ENCODE measurements at regions not wholly inside any gene's neighbourhood (a gene's known extent, or its start where the extent isn't known, plus 50 kb on each side); places are given as distances from the start of the nearest gene placed in this dataset.

DNA sequence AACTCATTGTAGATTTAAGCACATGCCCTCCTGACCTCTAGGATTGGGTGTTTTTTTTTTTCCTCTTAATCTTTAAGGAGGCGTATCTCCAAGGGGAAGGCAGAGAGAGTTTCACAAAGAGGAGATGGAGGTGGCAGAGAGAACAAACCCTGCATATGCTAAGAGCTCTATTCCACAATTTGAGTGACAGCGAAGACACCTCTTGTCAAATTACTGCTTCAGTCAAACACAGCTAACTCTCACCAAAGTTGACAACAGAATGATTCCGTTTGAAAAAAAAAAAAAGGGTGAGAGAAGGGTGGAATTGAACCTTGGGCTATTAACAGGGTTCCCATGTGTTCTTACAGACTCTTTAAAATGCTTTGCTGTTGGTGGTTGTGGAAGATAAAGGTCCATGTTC lies 112.6 kb downstream of the NXPE2 start:
- CTCF ChIA-PET: interaction anchor here (1.1 kb wide), 1 partner anchor 17 kb away, joined by 4 read pairs; no protein-coding TSS in a partner anchor
- Histone ChIP-seq H3K27me3 (ENCODE audit: control insufficient read depth, insufficient read depth, low read length) (no peaks in the 10 kb centered on the region), H3K36me3 (ENCODE audit: control insufficient read depth, insufficient read depth, low read length) (no peaks in the 10 kb centered on the region), H3K4me3 (ENCODE audit: low read depth, low read length) (no peak overlapping the region)
- DNase-seq (ENCODE audit: low read depth): no peak
- TF ChIP-seq CTCF (IDR thresholded peaks at IDR 0.05; ENCODE audit: insufficient read depth, low read depth, low read length): no peak
- POLR2A ChIA-PET: no interaction called here

GRCh38 chr11:114794048-114794684 lies 115.8 kb downstream of the NXPE2 start:
- no peak for DNase-seq (ENCODE audit: low read depth)
- H3K36me3 ChIP-seq (ENCODE audit: control insufficient read depth, insufficient read depth, low read length): no peaks in the 10 kb centered on the region
- no peaks in the 10 kb centered on the region for H3K27me3 ChIP-seq (ENCODE audit: control insufficient read depth, insufficient read depth, low read length)
- POLR2A ChIA-PET: no interaction called here
- TF ChIP-seq CTCF (IDR thresholded peaks at IDR 0.05; ENCODE audit: insufficient read depth, low read depth, low read length): no peak
- no peak overlapping the region for H3K4me3 ChIP-seq (ENCODE audit: low read depth, low read length)
- CTCF ChIA-PET: no interaction called here

DNA sequence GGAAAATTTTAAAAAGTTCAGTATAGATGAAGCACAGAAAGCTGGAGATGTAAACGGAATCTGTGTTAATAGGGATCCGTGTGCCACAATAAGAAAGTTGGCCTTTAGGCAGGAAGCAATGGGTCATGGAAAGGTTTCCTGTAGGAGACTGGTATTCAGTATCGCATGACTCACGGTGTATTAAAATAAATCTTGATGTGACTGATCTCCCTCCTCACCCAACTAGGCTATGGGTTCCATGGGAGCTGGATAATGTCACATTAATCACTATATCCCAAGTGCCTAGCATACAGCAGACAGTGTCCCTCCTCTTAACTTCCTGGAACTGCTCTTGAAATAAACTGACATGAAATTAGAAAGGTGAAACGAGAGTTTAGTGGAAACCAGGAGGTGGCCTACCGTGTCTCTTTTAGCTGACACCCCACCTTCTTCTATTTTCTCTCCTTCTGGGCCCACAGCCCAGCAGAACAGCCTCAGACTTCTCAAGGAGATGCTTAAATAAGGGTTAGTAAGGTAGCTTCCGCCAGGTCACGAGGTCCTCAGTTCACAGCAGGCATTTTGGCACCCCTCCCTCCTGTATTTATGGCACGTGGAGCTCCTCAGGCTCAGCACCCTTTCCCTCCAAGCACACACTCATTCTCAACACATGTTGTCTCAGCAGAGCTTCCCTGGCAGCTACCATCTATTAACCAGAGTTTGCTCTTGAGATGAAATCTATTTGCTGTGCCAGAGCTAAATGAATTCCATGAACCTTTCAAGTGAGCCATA lies 118.8 kb downstream of the NXPE2 start:
- Histone ChIP-seq H3K36me3 (ENCODE audit: control insufficient read depth, insufficient read depth, low read length) (no peaks in the 10 kb centered on the region), H3K27me3 (ENCODE audit: control insufficient read depth, insufficient read depth, low read length) (no peaks in the 10 kb centered on the region), H3K4me3 (ENCODE audit: low read depth, low read length) (no peak overlapping the region)
- TF ChIP-seq CTCF (IDR thresholded peaks at IDR 0.05; ENCODE audit: insufficient read depth, low read depth, low read length): no peak
- DNase-seq (ENCODE audit: low read depth): no peak
- CTCF ChIA-PET: no interaction called here
- POLR2A ChIA-PET: no interaction called here

DNA sequence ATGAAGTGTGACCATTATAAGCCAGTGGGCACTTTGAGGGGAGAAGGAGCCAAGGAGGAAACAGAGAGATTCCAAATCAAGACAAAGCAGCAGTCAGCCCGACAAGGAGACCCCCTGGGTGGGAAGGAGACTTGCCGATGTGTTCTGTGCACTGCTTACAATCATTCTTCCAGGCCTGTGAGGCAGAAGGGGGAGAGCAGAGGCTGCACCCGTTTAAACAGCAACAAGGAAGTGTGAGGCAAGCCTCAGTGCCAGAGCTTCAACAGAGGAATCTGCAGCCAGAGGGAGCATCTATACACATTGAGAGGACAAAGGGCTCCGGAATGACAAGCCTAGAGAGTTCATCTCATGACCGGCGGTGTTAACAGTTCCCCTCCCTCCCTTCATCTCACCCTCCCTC lies 121.1 kb downstream of the NXPE2 start:
- POLR2A ChIA-PET: no interaction called here
- no peaks in the 10 kb centered on the region for H3K27me3 ChIP-seq (ENCODE audit: control insufficient read depth, insufficient read depth, low read length)
- no peak for TF ChIP-seq CTCF (IDR thresholded peaks at IDR 0.05; ENCODE audit: insufficient read depth, low read depth, low read length)
- CTCF ChIA-PET: interaction anchor here (1.1 kb wide), 1 partner anchor 9 kb away, joined by 3 read pairs; no protein-coding TSS in a partner anchor
- DNase-seq (ENCODE audit: low read depth): no peak
- no peaks in the 10 kb centered on the region for H3K36me3 ChIP-seq (ENCODE audit: control insufficient read depth, insufficient read depth, low read length)
- H3K4me3 ChIP-seq (ENCODE audit: low read depth, low read length): no peak overlapping the region

GRCh38 chr11:114801773-114802172 lies 123.4 kb downstream of the NXPE2 start:
- H3K27me3 ChIP-seq (ENCODE audit: control insufficient read depth, insufficient read depth, low read length): no peaks in the 10 kb centered on the region
- ChIA-PET POLR2A (no interaction called here), CTCF (no interaction called here)
- H3K36me3 ChIP-seq (ENCODE audit: control insufficient read depth, insufficient read depth, low read length): no peaks in the 10 kb centered on the region
- no peak for TF ChIP-seq CTCF (IDR thresholded peaks at IDR 0.05; ENCODE audit: insufficient read depth, low read depth, low read length)
- no peak for DNase-seq (ENCODE audit: low read depth)
- H3K4me3 ChIP-seq (ENCODE audit: low read depth, low read length): no peak overlapping the region
